Fibroblast of lung (primary cell): ENCODE measurements at regions not wholly inside any gene's neighbourhood (a gene's known extent, or its start where the extent isn't known, plus 50 kb on each side); places are given as distances from the start of the nearest gene placed in this dataset.

Experiments
- DNase-seq, 2 donors: peaks; one replicate each; pipeline versions ENCODE4 v3.0.0 to v3.0.0-alpha.2; 2010; ENCODE audit warnings: low read depth in 2 of 2
- H2AFZ ChIP-seq: 2 replicates; pipeline ENCODE4 v1.5.1; 2012; ENCODE audit warnings: low read length, control low read depth, inconsistent platforms
- H3K27ac ChIP-seq: 2 replicates; pipeline ENCODE4 v1.5.1; 2011; ENCODE audit warnings: low read length, control low read depth; ENCODE audit not compliant: insufficient read depth
- H3K27me3 ChIP-seq: 2 replicates; pipeline ENCODE4 v1.5.1; 2011; ENCODE audit warnings: mild to moderate bottlenecking, low read length; ENCODE audit not compliant: control insufficient read depth, insufficient read depth
- H3K36me3 ChIP-seq: 2 replicates; pipeline ENCODE4 v1.5.1; 2011; ENCODE audit warnings: low read length; ENCODE audit not compliant: control insufficient read depth, insufficient read depth
- H3K4me1 ChIP-seq: 2 replicates; pipeline ENCODE4 v1.5.1; 2011; ENCODE audit warnings: low read length; ENCODE audit not compliant: control insufficient read depth, insufficient read depth; ENCODE audit errors: extremely low read depth
- H3K4me2 ChIP-seq: 2 replicates; pipeline ENCODE4 v1.5.1; 2011; ENCODE audit warnings: low read length, control low read depth; ENCODE audit not compliant: insufficient read depth; ENCODE audit errors: extremely low read depth
- H3K4me3 ChIP-seq, 4 experiments: fragments of 200-600 bp in 1 of 4; sonication (generic) in 1 of 4; replicated peaks in 1 of 4; 2 replicates each; pipeline ENCODE4 v1.5.1; 2011 to 2016; ENCODE audit warnings: low read length in 4 of 4, low read depth in 3 of 4, mild to moderate bottlenecking in 3 of 4, control low read depth in 2 of 4, inconsistent platforms in 1 of 4, mixed read lengths in 1 of 4; ENCODE audit not compliant: insufficient read depth in 1 of 4; ENCODE audit errors: control extremely low read depth in 1 of 4
- H3K79me2 ChIP-seq: 2 replicates; pipeline ENCODE4 v1.5.1; 2012; ENCODE audit warnings: mild to moderate bottlenecking, low read length, inconsistent platforms; ENCODE audit not compliant: control insufficient read depth, insufficient read depth
- H3K9ac ChIP-seq: 2 replicates; pipeline ENCODE4 v1.5.1; 2011; ENCODE audit warnings: mild to moderate bottlenecking, low read length, control low read depth; ENCODE audit not compliant: insufficient read depth
- H3K9me3 ChIP-seq: 2 replicates; pipeline ENCODE4 v1.5.1; 2012; ENCODE audit warnings: low read depth, low read length; ENCODE audit not compliant: control insufficient read depth, insufficient read depth
- H4K20me1 ChIP-seq: 2 replicates; pipeline ENCODE4 v1.5.1; 2011; ENCODE audit warnings: low read length; ENCODE audit not compliant: control insufficient read depth, insufficient read depth; ENCODE audit errors: extremely low read depth
- EZH2 ChIP-seq: IDR thresholded peaks from 2 replicates; pipeline ENCODE4 v1.5.1; 2012; ENCODE audit warnings: low read length, control low read depth, mild to moderate bottlenecking; ENCODE audit errors: missing control alignments
- TF ChIP-seq, protein P1 (sequence below), 2 donors: IDR thresholded peaks in 1 of 2; conservative IDR thresholded peaks in 1 of 2; 1 replicate in 1 of 2; 2 replicates in 1 of 2; pipeline ENCODE4 v1.5.1; 2011 to 2012; ENCODE audit warnings: low read length in 2 of 2, control low read depth in 1 of 2, inconsistent platforms in 1 of 2, low read depth in 1 of 2, mild to moderate bottlenecking in 1 of 2

DNA sequence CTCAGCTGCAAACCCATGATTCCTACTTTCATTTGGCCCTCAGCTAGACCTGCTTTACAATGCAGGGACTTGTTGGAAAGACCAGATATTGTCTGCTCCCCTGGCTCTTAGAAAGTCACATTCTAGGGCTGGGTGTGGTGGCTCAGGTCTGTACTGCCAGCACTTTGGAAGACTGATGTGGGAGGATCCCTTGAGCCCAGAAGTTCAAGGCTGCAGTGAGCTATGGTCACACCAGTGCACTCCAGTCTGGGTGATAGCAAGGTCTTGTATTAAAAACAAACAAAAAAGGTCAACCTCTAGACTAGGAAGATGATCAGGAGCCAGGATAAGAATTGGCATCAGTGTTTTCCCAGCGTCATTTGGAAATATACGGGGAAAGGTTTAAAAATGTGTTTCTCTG lies 145.8 kb downstream of the PALM2AKAP2 start:
- no peaks in the 10 kb centered on the region for H3K36me3 ChIP-seq

DNA sequence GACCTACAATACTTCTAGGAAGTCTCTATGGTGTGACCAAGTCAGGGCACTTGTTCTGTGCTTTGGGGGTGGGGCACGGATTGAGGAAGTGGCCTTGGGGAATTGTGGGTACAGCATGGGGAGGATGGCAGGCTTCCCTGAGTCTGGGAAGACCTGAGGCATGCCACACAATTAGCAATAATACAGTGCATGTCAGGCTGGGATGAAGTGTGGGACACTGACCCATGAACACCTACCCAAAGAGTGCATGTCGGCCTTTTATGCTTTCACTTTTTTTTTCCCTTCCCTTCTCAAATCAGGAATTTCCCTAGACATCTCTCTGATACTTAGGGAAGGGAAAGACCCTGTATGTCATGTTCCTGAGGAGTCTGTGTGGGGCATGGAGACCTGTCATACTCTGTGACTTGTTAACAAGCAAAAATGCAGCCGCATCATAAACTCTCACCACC lies 146.4 kb downstream of the PALM2AKAP2 start:
- Histone ChIP-seq H3K4me1 (no peaks in the 10 kb centered on the region), H3K27me3 (no peaks in the 10 kb centered on the region), H3K4me2 (no peak overlapping the region), H4K20me1 (no peaks in the 10 kb centered on the region), H3K4me3 (no peak overlapping the region), H3K9me3 (no peaks in the 10 kb centered on the region), H3K27ac (no peak overlapping the region), H3K9ac (no peak overlapping the region), H2AFZ (no peak overlapping the region), H3K36me3 (no peaks in the 10 kb centered on the region), H3K79me2 (no peaks in the 10 kb centered on the region)
- no peak for TF ChIP-seq EZH2
- TF ChIP-seq, protein P1, sequence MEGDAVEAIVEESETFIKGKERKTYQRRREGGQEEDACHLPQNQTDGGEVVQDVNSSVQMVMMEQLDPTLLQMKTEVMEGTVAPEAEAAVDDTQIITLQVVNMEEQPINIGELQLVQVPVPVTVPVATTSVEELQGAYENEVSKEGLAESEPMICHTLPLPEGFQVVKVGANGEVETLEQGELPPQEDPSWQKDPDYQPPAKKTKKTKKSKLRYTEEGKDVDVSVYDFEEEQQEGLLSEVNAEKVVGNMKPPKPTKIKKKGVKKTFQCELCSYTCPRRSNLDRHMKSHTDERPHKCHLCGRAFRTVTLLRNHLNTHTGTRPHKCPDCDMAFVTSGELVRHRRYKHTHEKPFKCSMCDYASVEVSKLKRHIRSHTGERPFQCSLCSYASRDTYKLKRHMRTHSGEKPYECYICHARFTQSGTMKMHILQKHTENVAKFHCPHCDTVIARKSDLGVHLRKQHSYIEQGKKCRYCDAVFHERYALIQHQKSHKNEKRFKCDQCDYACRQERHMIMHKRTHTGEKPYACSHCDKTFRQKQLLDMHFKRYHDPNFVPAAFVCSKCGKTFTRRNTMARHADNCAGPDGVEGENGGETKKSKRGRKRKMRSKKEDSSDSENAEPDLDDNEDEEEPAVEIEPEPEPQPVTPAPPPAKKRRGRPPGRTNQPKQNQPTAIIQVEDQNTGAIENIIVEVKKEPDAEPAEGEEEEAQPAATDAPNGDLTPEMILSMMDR (conservative IDR thresholded peaks at IDR 0.05 in 1 of 2, IDR thresholded peaks at IDR 0.05 in 1 of 2; ENCODE audit: low read depth in 1 of 2, low read length in 2 of 2) = no peak
- DNase-seq = no peak

More for the DNA sequence above, 145.8 kb downstream of the PALM2AKAP2 start:
- no peaks in the 10 kb centered on the region for H3K4me1 ChIP-seq
- no peak overlapping the region for H3K9ac ChIP-seq
- H2AFZ ChIP-seq = no peak overlapping the region
- H4K20me1 ChIP-seq = no peaks in the 10 kb centered on the region
- no peak overlapping the region for H3K4me3 ChIP-seq
- H3K27ac ChIP-seq = no peak overlapping the region
- no peaks in the 10 kb centered on the region for H3K9me3 ChIP-seq
- no peak for DNase-seq
- TF ChIP-seq, protein P1 (conservative IDR thresholded peaks at IDR 0.05 in 1 of 2, IDR thresholded peaks at IDR 0.05 in 1 of 2; ENCODE audit: low read depth in 1 of 2, low read length in 2 of 2) = no peak
- no peak for TF ChIP-seq EZH2
- no peaks in the 10 kb centered on the region for H3K27me3 ChIP-seq
- H3K4me2 ChIP-seq = no peak overlapping the region
- no peaks in the 10 kb centered on the region for H3K79me2 ChIP-seq

DNA sequence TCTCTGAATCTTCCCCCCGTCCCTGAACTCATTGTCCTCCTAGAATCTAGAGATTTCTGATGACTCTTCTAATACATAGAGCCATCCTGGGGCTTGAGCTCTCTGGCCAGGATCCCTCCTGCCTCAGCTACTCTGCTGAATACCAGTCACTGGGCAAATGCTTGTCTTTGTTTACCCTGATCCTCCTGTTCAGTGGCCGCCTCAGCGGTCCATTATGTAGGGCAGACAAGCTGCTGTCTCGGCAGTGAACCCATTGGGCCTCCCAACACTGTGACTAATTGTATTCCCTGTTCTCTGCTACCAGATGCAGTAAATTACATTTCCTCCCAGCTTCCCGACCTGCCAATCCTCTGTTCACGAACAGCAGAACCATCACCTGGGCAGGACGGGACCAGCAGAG lies 151.6 kb downstream of the PALM2AKAP2 start:
- H3K9ac ChIP-seq = no peak overlapping the region
- peaks cover 3% of the 10 kb centered on the region for H3K4me1 ChIP-seq
- H2AFZ ChIP-seq = no peak overlapping the region
- no peaks in the 10 kb centered on the region for H3K9me3 ChIP-seq
- H3K36me3 ChIP-seq = no peaks in the 10 kb centered on the region
- H3K27ac ChIP-seq = no peak overlapping the region
- no peak overlapping the region for H3K4me3 ChIP-seq
- no peaks in the 10 kb centered on the region for H3K27me3 ChIP-seq
- no peak for DNase-seq
- no peaks in the 10 kb centered on the region for H4K20me1 ChIP-seq
- no peaks in the 10 kb centered on the region for H3K79me2 ChIP-seq
- no peak overlapping the region for H3K4me2 ChIP-seq
- TF ChIP-seq, protein P1 (conservative IDR thresholded peaks at IDR 0.05 in 1 of 2, IDR thresholded peaks at IDR 0.05 in 1 of 2; ENCODE audit: low read depth in 1 of 2, low read length in 2 of 2) = no peak
- no peak for TF ChIP-seq EZH2
